ENCODE measurements at regions not wholly inside any gene's neighbourhood (a gene's known extent, or its start where the extent isn't known, plus 50 kb on each side); places are given as distances from the start of the nearest gene placed in this dataset.
A peak's percentile ranks its signal among the peaks of the same experiment; 100 is the strongest.

- Mint-ChIP-seq H3K4me1 (no peaks in the 10 kb centered on the region), H3K36me3 (no peaks in the 10 kb centered on the region), H3K4me3 (no peak overlapping the region), H3K27me3 (no peaks in the 10 kb centered on the region), H3K9me3 (no peaks in the 10 kb centered on the region), H3K27ac (no peak overlapping the region)
- DNase-seq (no peak), ATAC-seq (replicated peaks) (no peak)
Observed at GRCh38 chr2:16192416-16193216, 252.3 kb downstream of the MYCN start.

GRCh38 chr2:16191431-16192200, 251.3 kb downstream of the MYCN start:
- no peaks in the 10 kb centered on the region for H3K36me3 Mint-ChIP-seq
- no peak for ATAC-seq (replicated peaks)
- no peak overlapping the region for H3K4me3 Mint-ChIP-seq
- H3K27ac Mint-ChIP-seq, result no peak overlapping the region
- H3K27me3 Mint-ChIP-seq, result no peaks in the 10 kb centered on the region
- no peak for DNase-seq
- H3K9me3 Mint-ChIP-seq, result no peaks in the 10 kb centered on the region
- no peaks in the 10 kb centered on the region for H3K4me1 Mint-ChIP-seq

GRCh38 chr2:16190446-16191270, 250.3 kb downstream of the MYCN start:
- DNase-seq (no peak), ATAC-seq (replicated peaks) (peak in 1 of 2 donors; percentile 29)
- H3K27ac Mint-ChIP-seq, result no peak overlapping the region
- no peaks in the 10 kb centered on the region for H3K36me3 Mint-ChIP-seq
- H3K4me3 Mint-ChIP-seq, result no peak overlapping the region
- H3K27me3 Mint-ChIP-seq, result no peaks in the 10 kb centered on the region
- no peaks in the 10 kb centered on the region for H3K4me1 Mint-ChIP-seq
- no peaks in the 10 kb centered on the region for H3K9me3 Mint-ChIP-seq

GRCh38 chr2:16189836-16190160, 249.4 kb downstream of the MYCN start:
- ATAC-seq (replicated peaks) (no peak), DNase-seq (no peak)
- Mint-ChIP-seq H3K9me3 (no peaks in the 10 kb centered on the region), H3K36me3 (no peaks in the 10 kb centered on the region), H3K4me1 (no peaks in the 10 kb centered on the region), H3K4me3 (no peak overlapping the region), H3K27me3 (no peaks in the 10 kb centered on the region), H3K27ac (no peak overlapping the region)

GRCh38 chr2:16189029-16189835, 248.9 kb downstream of the MYCN start:
- Mint-ChIP-seq H3K4me3 (no peak overlapping the region), H3K9me3 (no peaks in the 10 kb centered on the region), H3K27ac (no peak overlapping the region), H3K4me1 (no peaks in the 10 kb centered on the region), H3K36me3 (no peaks in the 10 kb centered on the region), H3K27me3 (no peaks in the 10 kb centered on the region)
- no peak for DNase-seq
- no peak for ATAC-seq (replicated peaks)

- DNase-seq, result no peak
- no peaks in the 10 kb centered on the region for H3K27me3 Mint-ChIP-seq
- H3K4me3 Mint-ChIP-seq, result no peak overlapping the region
- H3K9me3 Mint-ChIP-seq, result no peaks in the 10 kb centered on the region
- no peaks in the 10 kb centered on the region for H3K36me3 Mint-ChIP-seq
- no peak for ATAC-seq (replicated peaks)
- no peaks in the 10 kb centered on the region for H3K4me1 Mint-ChIP-seq
- no peak overlapping the region for H3K27ac Mint-ChIP-seq
Observed at GRCh38 chr2:16188261-16188890, 248.0 kb downstream of the MYCN start.

GRCh38 chr2:16187482-16187817, 247.1 kb downstream of the MYCN start:
- H3K4me1 Mint-ChIP-seq, result no peaks in the 10 kb centered on the region
- ATAC-seq (replicated peaks), result no peak

GRCh38 chr2:16186661-16187481, 246.5 kb downstream of the MYCN start:
- no peak for DNase-seq
- no peak for ATAC-seq (replicated peaks)

More at GRCh38 chr2:16187482-16187817, 247.1 kb downstream of the MYCN start:
- Mint-ChIP-seq H3K27ac (no peak overlapping the region), H3K4me3 (no peak overlapping the region), H3K27me3 (no peaks in the 10 kb centered on the region), H3K36me3 (no peaks in the 10 kb centered on the region), H3K9me3 (no peaks in the 10 kb centered on the region)
- no peak for DNase-seq

GRCh38 chr2:16185801-16186272, 245.5 kb downstream of the MYCN start:
- Mint-ChIP-seq H3K9me3 (no peaks in the 10 kb centered on the region), H3K27me3 (no peaks in the 10 kb centered on the region), H3K4me1 (no peaks in the 10 kb centered on the region), H3K36me3 (no peaks in the 10 kb centered on the region), H3K4me3 (no peak overlapping the region), H3K27ac (no peak overlapping the region)
- DNase-seq (no peak), ATAC-seq (replicated peaks) (no peak)

More at GRCh38 chr2:16186661-16187481, 246.5 kb downstream of the MYCN start:
- no peak overlapping the region for H3K27ac Mint-ChIP-seq
- H3K36me3 Mint-ChIP-seq, result no peaks in the 10 kb centered on the region
- H3K9me3 Mint-ChIP-seq, result no peaks in the 10 kb centered on the region
- no peaks in the 10 kb centered on the region for H3K4me1 Mint-ChIP-seq
- H3K27me3 Mint-ChIP-seq, result no peaks in the 10 kb centered on the region
- H3K4me3 Mint-ChIP-seq, result no peak overlapping the region

GRCh38 chr2:16184945-16185660, 244.8 kb downstream of the MYCN start:
- no peaks in the 10 kb centered on the region for H3K27me3 Mint-ChIP-seq
- H3K27ac Mint-ChIP-seq, result no peak overlapping the region
- DNase-seq (no peak), ATAC-seq (replicated peaks) (no peak)
- no peaks in the 10 kb centered on the region for H3K4me1 Mint-ChIP-seq
- no peaks in the 10 kb centered on the region for H3K36me3 Mint-ChIP-seq
- no peaks in the 10 kb centered on the region for H3K9me3 Mint-ChIP-seq
- H3K4me3 Mint-ChIP-seq, result no peak overlapping the region

GRCh38 chr2:16184341-16184890, 244.1 kb downstream of the MYCN start:
- ATAC-seq (replicated peaks), result no peak
- no peaks in the 10 kb centered on the region for H3K9me3 Mint-ChIP-seq
- no peaks in the 10 kb centered on the region for H3K36me3 Mint-ChIP-seq
- no peak for DNase-seq
- H3K4me1 Mint-ChIP-seq, result no peaks in the 10 kb centered on the region
- H3K4me3 Mint-ChIP-seq, result no peak overlapping the region
- H3K27me3 Mint-ChIP-seq, result no peaks in the 10 kb centered on the region
- H3K27ac Mint-ChIP-seq, result no peak overlapping the region

- no peaks in the 10 kb centered on the region for H3K4me1 Mint-ChIP-seq
- ATAC-seq (replicated peaks), result no peak
- no peaks in the 10 kb centered on the region for H3K9me3 Mint-ChIP-seq
- no peaks in the 10 kb centered on the region for H3K27me3 Mint-ChIP-seq
- DNase-seq, result no peak
- H3K4me3 Mint-ChIP-seq, result no peak overlapping the region
- H3K36me3 Mint-ChIP-seq, result no peaks in the 10 kb centered on the region
- no peak overlapping the region for H3K27ac Mint-ChIP-seq
Observed at GRCh38 chr2:16183345-16183744, 243.0 kb downstream of the MYCN start.
